GM23248 (cell line): ENCODE measurements at regions not wholly inside any gene's neighbourhood (a gene's known extent, or its start where the extent isn't known, plus 50 kb on each side); places are given as distances from the start of the nearest gene placed in this dataset.
"Not testable (repeated sequence)": the region's sequence is repeated elsewhere in the genome, so short reads cannot be mapped to it uniquely, and the experiment has no call there.

Experiments
- DNase-seq: peaks from one replicate; pipeline ENCODE4 v3.0.0-alpha.2; 2015
- H2AFZ ChIP-seq: fragments of 200-600 bp; sonication (generic); 2 replicates; pipeline ENCODE4 v1.6.1; 2016; ENCODE audit warnings: antibody characterized with exemption
- H3F3A ChIP-seq: fragments of 200-600 bp; sonication (generic); 2 replicates; pipeline ENCODE4 v1.6.1; 2016; ENCODE audit warnings: mild to moderate bottlenecking, antibody characterized with exemption, mixed run types; ENCODE audit not compliant: insufficient read depth
- H3K27ac ChIP-seq: fragments of 200-600 bp; sonication (generic); 2 replicates; pipeline ENCODE4 v1.5.1; 2016; ENCODE audit warnings: mild to moderate bottlenecking
- H3K27me3 ChIP-seq: fragments of 200-600 bp; sonication (generic); replicated peaks from 2 replicates; pipeline ENCODE4 v1.6.1; 2016; ENCODE audit warnings: mild to moderate bottlenecking; ENCODE audit not compliant: insufficient read depth
- H3K36me3 ChIP-seq: fragments of 200-600 bp; sonication (generic); 2 replicates; pipeline ENCODE4 v1.6.1; 2016; ENCODE audit warnings: low read depth, mild to moderate bottlenecking
- H3K4me1 ChIP-seq: fragments of 200-600 bp; sonication (generic); 2 replicates; pipeline ENCODE4 v1.6.1; 2016; ENCODE audit warnings: mild to moderate bottlenecking; ENCODE audit not compliant: insufficient read depth
- H3K4me2 ChIP-seq: fragments of 200-600 bp; sonication (generic); one replicate; pipeline ENCODE4 v1.6.1; 2016; ENCODE audit warnings: mild to moderate bottlenecking; ENCODE audit not compliant: unreplicated experiment
- H3K4me3 ChIP-seq: fragments of 200-600 bp; sonication (generic); 2 replicates; pipeline ENCODE4 v1.5.1; 2016; ENCODE audit warnings: mild to moderate bottlenecking
- H3K79me2 ChIP-seq: fragments of 200-600 bp; sonication (generic); 2 replicates; pipeline ENCODE4 v1.6.1; 2016; ENCODE audit warnings: mild to moderate bottlenecking; ENCODE audit not compliant: insufficient read depth
- H3K9ac ChIP-seq: fragments of 200-600 bp; sonication (generic); 2 replicates; pipeline ENCODE4 v1.6.1; 2016; ENCODE audit warnings: mild to moderate bottlenecking
- H3K9me2 ChIP-seq: fragments of 200-600 bp; sonication (generic); 2 replicates; pipeline ENCODE4 v1.6.1; 2016; ENCODE audit warnings: mixed run types, mild to moderate bottlenecking, moderate library complexity; ENCODE audit not compliant: insufficient read depth
- H3K9me3 ChIP-seq: fragments of 200-600 bp; sonication (generic); one replicate; pipeline ENCODE4 v1.6.1; 2017; ENCODE audit warnings: low read depth
- H4K20me1 ChIP-seq: fragments of 200-600 bp; sonication (generic); 2 replicates; pipeline ENCODE4 v1.6.0; 2016; ENCODE audit not compliant: insufficient read depth
- EZH2 ChIP-seq: fragments of 200-600 bp; sonication (generic); IDR thresholded peaks from 2 replicates; pipeline ENCODE4 v1.6.1; 2018; ENCODE audit warnings: antibody characterized with exemption, mild to moderate bottlenecking; ENCODE audit not compliant: insufficient read depth, poor library complexity, severe bottlenecking
- EZH2phosphoT487 ChIP-seq: fragments of 200-600 bp; sonication (generic); IDR thresholded peaks from 2 replicates; pipeline ENCODE4 v1.6.1; 2018; ENCODE audit warnings: antibody characterized with exemption, moderate library complexity, mild to moderate bottlenecking, low read depth; ENCODE audit not compliant: insufficient read depth
- whole genome bisulfite sequencing, 2 experiments: methylation state at CpG; one replicate each; pipeline ENCODE4 v1.1.6; 2015 to 2017; ENCODE audit warnings: low lambda C conversion rate in 2 of 2, low coverage in 1 of 2; ENCODE audit errors: missing lambda C conversion rate in 2 of 2; 5-methylcytosine and 5-hydroxymethylcytosine counted together
- in situ Hi-C: fragments of 300-500 bp; cut with MboI; formaldehyde crosslinking; loops from 2 replicates; pipeline ENCODE4 v1.15.0; 2020

DNA sequence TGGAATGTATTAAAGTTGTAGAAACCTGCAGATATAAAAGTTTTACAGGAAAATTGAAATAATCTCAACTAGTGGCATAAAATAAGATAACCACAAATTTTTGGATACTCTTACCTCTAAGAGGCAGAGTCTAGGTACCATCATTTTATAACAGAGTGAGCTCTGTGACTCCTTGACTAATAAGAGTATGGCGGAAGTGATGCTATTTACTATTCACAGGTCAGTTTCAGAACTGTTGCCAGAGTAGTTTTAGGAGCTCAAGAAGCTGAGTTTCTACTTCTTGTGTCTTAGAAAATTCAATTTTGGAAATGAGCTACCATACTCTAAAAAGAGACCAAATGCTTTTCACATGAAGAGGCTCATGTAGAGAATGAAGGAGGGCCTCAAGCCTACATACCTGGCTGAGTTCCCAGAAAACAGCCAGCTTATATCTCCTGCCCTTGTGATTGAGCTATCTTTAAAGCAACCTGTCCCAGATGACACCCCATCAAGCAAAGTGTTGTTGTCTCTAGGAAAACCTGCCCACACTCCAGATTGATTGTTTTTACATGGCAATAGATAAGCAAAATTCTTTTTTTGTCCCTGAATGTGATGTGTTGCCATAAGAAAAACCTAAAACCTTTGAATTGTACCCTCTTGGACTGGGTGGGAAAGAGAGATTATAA, 712.8 kb upstream of the CNTN5 start:
- no peaks in the 10 kb centered on the region for H3K27me3 ChIP-seq
- H3K4me3 ChIP-seq, result no peak overlapping the region
- no peak overlapping the region for H3K4me2 ChIP-seq
- H2AFZ ChIP-seq, result no peak overlapping the region
- H3K79me2 ChIP-seq, result no peaks in the 10 kb centered on the region
- peaks cover 4% of the 10 kb centered on the region for H3K9me3 ChIP-seq
- H4K20me1 ChIP-seq, result no peaks in the 10 kb centered on the region
- 4 to 5% methylated on average over 1 of the region's 1 CpG for WGBS, 2 experiments
- no peak overlapping the region for H3K27ac ChIP-seq
- no peaks in the 10 kb centered on the region for H3K36me3 ChIP-seq
- in situ Hi-C loops, result no loop called here
- no peaks in the 10 kb centered on the region for H3F3A ChIP-seq
- TF ChIP-seq EZH2 (no peak), EZH2phosphoT487 (no peak)
- no peaks in the 10 kb centered on the region for H3K9me2 ChIP-seq
- DNase-seq, result no peak
- no peak overlapping the region for H3K9ac ChIP-seq
- no peaks in the 10 kb centered on the region for H3K4me1 ChIP-seq

DNA sequence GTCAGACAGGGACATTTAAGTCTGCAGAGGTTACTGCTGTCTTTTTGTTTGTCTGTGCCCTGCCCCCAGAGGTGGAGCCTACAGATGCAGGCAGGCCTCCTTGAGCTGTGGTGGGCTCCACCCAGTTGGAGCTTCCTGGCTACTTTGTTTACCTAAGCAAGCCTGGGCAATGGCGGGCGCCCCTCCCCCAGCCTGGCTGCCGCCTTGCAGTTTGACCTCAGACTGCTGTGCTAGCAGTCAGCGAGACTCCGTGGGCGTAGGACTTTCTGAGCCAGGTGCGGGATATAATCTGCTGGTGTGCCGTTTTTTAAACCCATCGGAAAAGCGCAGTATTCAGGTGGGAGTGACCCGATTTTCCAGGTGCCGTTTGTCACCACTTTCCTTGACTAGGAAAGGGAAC, 690.4 kb upstream of the CNTN5 start:
- H3K27ac ChIP-seq, H3K36me3 ChIP-seq, H3K27me3 ChIP-seq, H3F3A ChIP-seq, H3K4me3 ChIP-seq, DNase-seq, H3K4me1 ChIP-seq, H2AFZ ChIP-seq, H3K9me3 ChIP-seq, H3K9ac ChIP-seq, H3K9me2 ChIP-seq, H3K79me2 ChIP-seq, H4K20me1 ChIP-seq, H3K4me2 ChIP-seq, in situ Hi-C loops: not testable (repeated sequence)
- WGBS, 2 experiments, result 57% methylated on average over 12 of the region's 12 CpGs

DNA sequence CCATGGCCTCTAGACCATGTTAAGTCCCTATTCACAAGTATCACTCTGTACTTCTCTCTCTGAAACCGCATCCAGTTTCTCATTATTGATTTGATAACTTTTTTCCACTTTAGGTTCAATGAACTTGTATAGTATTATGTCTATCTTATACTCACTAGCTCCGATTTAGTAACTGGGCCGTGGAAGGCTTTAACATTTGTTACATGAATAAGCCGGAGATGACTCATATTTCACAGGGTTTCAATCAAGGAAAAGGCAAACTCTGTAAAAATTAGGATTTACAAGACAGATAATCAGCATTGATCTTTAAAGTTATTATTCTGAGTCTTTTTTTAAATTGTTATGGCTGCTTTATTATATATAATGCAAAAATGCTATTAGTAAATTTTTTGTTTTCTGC, 662.2 kb upstream of the CNTN5 start:
- Histone ChIP-seq H2AFZ (no peak overlapping the region), H3K4me1 (no peaks in the 10 kb centered on the region), H3K9me3 (no peaks in the 10 kb centered on the region), H3K4me3 (no peak overlapping the region), H3K79me2 (no peaks in the 10 kb centered on the region), H3K9me2 (no peaks in the 10 kb centered on the region), H3K36me3 (no peaks in the 10 kb centered on the region), H3K4me2 (no peak overlapping the region), H3K9ac (no peak overlapping the region), H3F3A (no peaks in the 10 kb centered on the region), H3K27ac (no peak overlapping the region), H3K27me3 (no peaks in the 10 kb centered on the region), H4K20me1 (no peaks in the 10 kb centered on the region)
- in situ Hi-C loops, result no loop called here
- 19 to 33% methylated on average over 4 of the region's 4 CpGs for WGBS, 2 experiments
- TF ChIP-seq EZH2 (no peak), EZH2phosphoT487 (no peak)
- DNase-seq, result no peak

DNA sequence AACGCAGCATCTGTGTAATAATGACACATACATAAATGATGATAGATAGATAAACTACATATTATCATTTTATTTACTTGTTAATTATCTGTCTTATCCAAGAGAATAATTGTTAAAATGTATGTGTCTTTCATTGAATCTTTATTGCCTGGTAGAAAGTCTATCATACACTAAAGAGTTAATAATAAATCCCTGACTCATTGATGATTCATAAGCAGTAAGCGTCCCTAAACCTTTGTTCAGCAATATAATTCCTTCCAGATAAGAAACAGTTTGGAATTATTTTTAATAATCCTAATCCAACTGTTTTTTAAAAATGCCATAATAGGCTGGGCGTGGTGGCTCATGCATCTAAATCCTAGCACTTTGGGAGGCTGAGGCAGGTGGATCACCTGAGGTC, 655.6 kb upstream of the CNTN5 start:
- in situ Hi-C loops, result no loop called here
- no peaks in the 10 kb centered on the region for H3K36me3 ChIP-seq
- H3K4me1 ChIP-seq, result no peaks in the 10 kb centered on the region
- H3K9me3 ChIP-seq, result peaks cover 3% of the 10 kb centered on the region
- no peaks in the 10 kb centered on the region for H3F3A ChIP-seq
- no peaks in the 10 kb centered on the region for H3K27me3 ChIP-seq
- H3K79me2 ChIP-seq, result no peaks in the 10 kb centered on the region
- no peak overlapping the region for H3K4me2 ChIP-seq
- no peaks in the 10 kb centered on the region for H3K9me2 ChIP-seq
- H3K27ac ChIP-seq, result no peak overlapping the region
- no peak for DNase-seq
- 17 to 19% methylated on average over 3 of the region's 3 CpGs for WGBS, 2 experiments
- no peak overlapping the region for H2AFZ ChIP-seq
- TF ChIP-seq EZH2 (no peak), EZH2phosphoT487 (no peak)
- H3K9ac ChIP-seq, result no peak overlapping the region
- H3K4me3 ChIP-seq, result no peak overlapping the region
- no peaks in the 10 kb centered on the region for H4K20me1 ChIP-seq

DNA sequence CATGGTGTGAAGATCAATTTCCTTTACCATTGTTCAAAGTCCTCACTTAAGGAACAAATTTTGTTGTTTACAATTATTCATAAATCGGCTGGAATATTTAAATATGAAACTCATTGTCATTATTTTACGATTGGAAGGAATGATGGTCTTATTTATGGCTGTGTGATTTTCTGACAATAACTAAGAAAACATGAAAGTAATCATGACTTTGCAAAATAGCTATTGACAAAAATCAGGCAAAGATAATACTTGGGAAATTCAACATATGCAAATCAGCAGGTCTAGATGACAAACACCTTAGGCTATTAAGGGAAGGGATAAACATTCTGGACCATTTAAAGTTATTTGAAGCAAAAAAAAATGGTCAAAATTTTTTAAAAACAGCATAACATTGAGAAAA, 654.8 kb upstream of the CNTN5 start:
- Histone ChIP-seq H3K9ac (no peak overlapping the region), H3K36me3 (no peaks in the 10 kb centered on the region), H3K27me3 (no peaks in the 10 kb centered on the region), H3K27ac (no peak overlapping the region), H3K4me1 (no peaks in the 10 kb centered on the region), H3K4me2 (no peak overlapping the region), H3K9me2 (no peaks in the 10 kb centered on the region), H3F3A (no peaks in the 10 kb centered on the region), H2AFZ (no peak overlapping the region), H3K4me3 (no peak overlapping the region), H3K79me2 (no peaks in the 10 kb centered on the region), H4K20me1 (no peaks in the 10 kb centered on the region), H3K9me3 (peaks cover 3% of the 10 kb centered on the region)
- in situ Hi-C loops, result no loop called here
- WGBS, 2 experiments, result 2 to 5% methylated on average over 2 of the region's 2 CpGs
- TF ChIP-seq EZH2, result no peak
- TF ChIP-seq EZH2phosphoT487, result no peak
- no peak for DNase-seq
